NCI-H128 (cell line): ENCODE measurements at regions not wholly inside any gene's neighbourhood (a gene's known extent, or its start where the extent isn't known, plus 50 kb on each side); places are given as distances from the start of the nearest gene placed in this dataset.
"Not testable (repeated sequence)": the region's sequence is repeated elsewhere in the genome, so short reads cannot be mapped to it uniquely, and the experiment has no call there.

Experiments used
- DNase-seq: peaks from one replicate; lab custom pipeline; 2025; ENCODE audit not compliant: unreplicated experiment; lab: John Stamatoyannopoulos, UW

DNA sequence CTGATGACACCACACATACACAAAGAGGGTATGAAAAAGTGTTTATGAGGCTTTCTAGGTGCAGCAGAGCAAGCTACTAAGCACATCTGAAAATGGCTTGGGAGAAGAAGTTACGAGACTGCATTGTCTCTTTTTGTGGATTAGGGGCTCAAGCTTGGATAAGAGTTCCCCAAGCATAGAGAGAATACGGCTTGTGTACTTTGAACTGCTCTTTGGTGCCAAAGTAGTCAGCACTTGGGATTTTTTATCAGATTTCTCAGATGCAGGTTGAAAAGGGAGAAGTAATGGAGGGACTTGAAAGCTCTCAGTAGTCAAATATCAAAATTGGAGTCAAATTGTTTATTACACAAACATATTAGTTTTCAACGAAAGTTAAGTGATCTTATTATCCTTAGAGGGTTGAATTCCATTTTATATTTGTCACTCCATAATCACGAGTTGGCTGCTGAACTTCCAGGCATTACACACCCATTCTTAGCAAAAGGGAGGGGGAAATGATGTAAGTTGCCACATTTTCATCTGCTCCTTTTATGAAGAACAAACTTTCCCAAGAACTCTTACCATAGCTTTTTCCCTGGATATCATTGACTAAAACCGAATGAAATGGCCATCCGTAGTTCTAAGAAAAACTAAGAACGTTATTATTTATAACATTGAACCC, 1904.9 kb downstream of the PCDH7 start:
- DNase-seq = no peak

GRCh38 chr4:32625687-32626337, 1905.6 kb downstream of the PCDH7 start:
- no peak for DNase-seq

DNA sequence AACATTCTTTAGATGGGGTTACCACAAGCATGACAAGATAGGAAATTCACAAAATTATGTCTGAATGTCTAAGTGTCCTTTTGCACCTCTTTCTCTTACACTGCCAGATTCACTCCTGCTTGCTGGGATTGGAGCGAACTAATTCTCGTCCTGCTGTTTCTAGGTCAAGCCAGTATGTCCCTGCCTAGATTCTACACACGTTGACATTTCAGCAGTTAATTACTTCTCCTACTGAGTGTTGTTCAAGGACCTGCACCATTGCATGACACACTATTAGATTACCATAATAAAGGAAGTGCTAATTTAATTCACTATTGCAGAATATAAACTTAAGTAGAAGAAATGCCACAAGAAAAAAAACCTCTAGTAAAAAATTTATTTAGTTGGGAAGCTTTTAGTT, 1911.7 kb downstream of the PCDH7 start:
- no peak for DNase-seq

GRCh38 chr4:32633421-32633820, 1913.3 kb downstream of the PCDH7 start:
- DNase-seq = no peak

- DNase-seq = no peak
Observed at GRCh38 chr4:32645653-32646052, 1925.5 kb downstream of the PCDH7 start.

- DNase-seq = no peak
Observed at GRCh38 chr4:32658019-32658418, 1937.8 kb downstream of the PCDH7 start.

DNA sequence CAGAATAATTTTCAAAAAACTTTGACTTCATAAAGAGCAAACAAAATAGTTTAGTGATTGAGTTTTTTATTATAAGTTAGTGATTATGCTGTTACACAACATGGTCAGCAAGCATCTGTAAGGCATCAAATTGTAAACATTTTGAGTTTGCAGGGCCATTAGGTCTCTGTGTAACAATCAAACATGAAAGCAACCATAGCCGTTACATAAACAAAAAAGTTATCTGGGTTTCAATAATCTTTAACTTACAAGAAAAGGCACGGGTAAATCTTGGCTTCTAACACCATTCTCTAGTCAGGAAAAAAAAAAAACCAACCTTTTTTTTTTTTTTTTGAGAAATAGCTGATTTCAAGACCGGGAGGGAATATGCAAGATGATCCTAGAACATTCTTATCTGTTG, 1941.1 kb downstream of the PCDH7 start:
- no peak for DNase-seq

- no peak for DNase-seq
Observed at GRCh38 chr4:32662803-32663202, 1942.6 kb downstream of the PCDH7 start.

- DNase-seq = no peak
Observed at GRCh38 chr4:32672359-32672758, 1952.2 kb downstream of the PCDH7 start.

- no peak for DNase-seq
Observed at GRCh38 chr4:32680946-32681345, 1960.8 kb downstream of the PCDH7 start.

DNA sequence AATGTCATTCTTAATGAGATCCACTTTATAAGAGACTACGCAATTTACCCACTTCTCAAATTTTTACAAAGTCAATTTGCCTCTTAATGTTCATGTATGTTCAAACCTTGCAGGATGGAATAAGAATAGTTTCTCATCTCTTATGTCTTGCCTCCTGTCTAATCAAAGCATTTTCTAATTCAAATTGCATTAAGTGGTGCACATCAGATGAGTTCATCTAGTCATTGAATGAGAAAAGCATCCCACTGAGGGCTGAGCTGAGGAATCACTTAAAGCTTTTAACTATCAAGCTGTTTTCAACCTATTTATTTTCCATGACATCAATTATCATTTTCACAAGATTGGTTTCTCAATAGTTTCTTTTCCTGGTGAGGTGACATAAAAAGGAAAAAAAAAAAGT, 1964.0 kb downstream of the PCDH7 start:
- DNase-seq = no peak

DNA sequence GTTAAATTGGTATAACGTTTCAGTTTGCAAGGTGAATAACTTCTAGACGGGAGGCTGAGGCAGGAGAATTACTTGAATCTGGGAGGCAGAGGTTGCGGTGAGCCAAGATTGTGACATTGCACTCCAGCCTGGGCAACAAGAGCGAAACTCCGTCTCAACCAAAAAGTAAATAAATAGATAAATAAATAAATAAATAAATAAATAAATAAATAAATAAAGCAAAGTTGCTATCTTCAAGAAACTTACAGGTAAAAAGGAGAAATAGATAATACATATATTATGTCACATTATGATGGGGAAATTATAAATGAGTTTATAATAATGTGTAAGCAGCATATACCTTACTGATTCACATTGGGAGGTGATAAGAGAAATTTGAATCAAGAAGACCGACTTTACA, 1966.0 kb downstream of the PCDH7 start:
- DNase-seq = no peak

- DNase-seq = no peak
Observed at GRCh38 chr4:32689518-32689917, 1969.3 kb downstream of the PCDH7 start.

- DNase-seq = no peak
Observed at GRCh38 chr4:32697281-32697814, 1977.2 kb downstream of the PCDH7 start.

DNA sequence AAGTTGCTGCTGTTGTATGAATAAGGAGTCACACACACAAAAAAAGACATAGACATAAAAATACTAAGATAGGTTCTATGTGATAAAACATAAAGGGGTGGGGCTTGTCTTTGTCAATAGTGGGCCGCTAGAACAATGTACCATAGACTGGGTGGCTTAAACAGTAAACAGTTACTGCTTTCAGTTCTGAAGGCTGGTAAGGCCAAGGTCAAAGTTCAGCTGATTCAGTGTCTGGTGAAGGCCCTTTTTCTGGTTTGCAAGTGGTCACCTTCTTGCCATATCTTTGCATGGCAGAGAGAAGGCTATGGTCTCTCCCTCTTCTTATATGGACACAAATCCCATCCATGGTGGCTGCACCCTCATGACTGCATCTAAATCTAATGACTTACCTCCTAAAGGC, 1980.7 kb downstream of the PCDH7 start:
- DNase-seq = no peak

GRCh38 chr4:32706893-32707292, 1986.7 kb downstream of the PCDH7 start:
- DNase-seq = no peak

- not testable (repeated sequence) for DNase-seq
Observed at GRCh38 chr4:32716090-32716620, 1996.0 kb downstream of the PCDH7 start.

DNA sequence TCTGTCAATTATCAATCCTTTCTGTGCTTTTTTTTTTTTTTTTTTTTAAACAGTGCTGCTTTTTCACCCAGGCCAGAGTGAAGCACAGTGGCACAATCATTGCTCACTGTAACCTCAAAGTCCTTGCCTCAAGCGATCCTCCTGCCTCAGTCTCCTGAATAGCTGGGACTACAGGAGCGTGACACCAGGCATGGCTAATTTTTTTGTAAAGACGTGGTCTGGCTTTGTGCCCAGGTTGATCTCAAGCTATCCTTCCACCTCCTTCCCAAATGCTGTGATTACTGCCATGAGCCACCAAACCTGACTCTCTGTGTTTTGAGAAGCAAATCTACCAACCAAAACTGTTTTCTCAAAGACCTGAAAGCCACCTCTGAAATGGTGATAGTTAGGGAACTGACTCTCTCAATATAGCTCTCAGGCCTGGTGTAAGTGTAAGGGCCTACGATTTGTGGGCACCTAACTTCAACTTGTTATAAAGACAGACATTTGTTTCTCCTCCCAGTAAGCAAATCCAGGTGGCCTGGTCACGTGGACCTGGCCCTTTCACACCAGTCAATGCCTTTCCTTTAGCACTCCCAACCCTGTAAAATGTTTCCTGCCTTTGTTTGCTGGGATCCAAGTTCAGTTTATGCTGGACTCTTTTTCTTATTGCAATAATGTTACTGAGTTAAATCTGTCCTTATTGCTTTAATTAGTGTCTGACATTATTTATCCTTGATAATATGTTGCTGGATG, 2015.9 kb downstream of the PCDH7 start:
- no peak for DNase-seq

GRCh38 chr4:32744211-32744610, 2024.0 kb downstream of the PCDH7 start:
- DNase-seq = no peak

DNA sequence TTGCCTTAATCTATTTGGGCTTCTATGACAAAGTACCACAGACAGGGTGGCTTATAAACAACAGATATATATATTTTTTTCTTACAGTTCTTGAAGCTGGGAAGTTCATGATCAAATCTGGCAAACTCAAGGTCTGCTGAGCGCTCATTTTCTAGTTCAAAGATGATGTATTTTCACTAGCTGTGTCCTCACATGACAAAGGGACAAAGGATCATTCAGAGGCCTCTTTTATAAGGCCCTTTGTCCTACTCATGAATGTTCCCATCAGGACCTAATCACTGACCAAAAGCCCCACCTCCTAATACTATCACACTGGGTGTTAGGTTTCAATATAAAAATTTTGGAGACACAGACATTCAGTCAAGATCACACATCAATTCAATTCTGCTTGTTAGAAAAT, 2025.2 kb downstream of the PCDH7 start:
- DNase-seq = no peak

DNA sequence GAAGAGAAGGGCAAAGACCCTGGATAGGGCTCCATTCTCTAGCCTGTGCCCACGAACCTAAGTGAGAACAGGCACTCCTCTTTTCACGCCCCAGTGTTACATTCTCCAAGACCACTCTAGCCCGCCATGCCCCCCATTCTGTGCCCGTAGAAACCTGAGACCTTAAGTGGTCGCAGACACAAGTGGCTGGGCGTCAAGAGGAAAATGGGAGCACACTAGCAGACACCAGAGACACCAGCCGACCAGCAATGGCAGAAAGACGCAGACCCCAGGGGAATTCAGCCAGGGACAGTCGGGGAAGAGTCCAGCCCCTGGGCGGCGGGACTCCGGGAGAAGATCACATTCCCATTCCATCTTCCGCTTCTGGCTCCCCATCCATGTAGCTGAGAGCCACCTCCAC, 2027.9 kb downstream of the PCDH7 start:
- DNase-seq = no peak

GRCh38 chr4:32748498-32748897, 2028.3 kb downstream of the PCDH7 start:
- DNase-seq = no peak
